HCT116 (cell line): ENCODE measurements at regions not wholly inside any gene's neighbourhood (a gene's known extent, or its start where the extent isn't known, plus 50 kb on each side); places are given as distances from the start of the nearest gene placed in this dataset.

Experiments
- ATAC-seq: fragments of 200-7000 bp; cut with Tn5 transposase; 2 replicates; pipeline ENCODE4 v1.9.1; 2020; ENCODE audit warnings: mild to moderate bottlenecking, moderate library complexity
- BruUV-seq: library from RNA; stranded (reverse); fragments of 400-500 nt; replicated peaks from 2 replicates; lab custom pipeline; 2021; lab: Mats Ljungman, UMichigan
- CTCF ChIA-PET: fragments of 300-600 bp; sonication (Branson Sonifier 250); formaldehyde crosslinking; loops from one replicate; lab custom pipeline; 2021; ENCODE audit warnings: antibody characterized with exemption; lab: Charles Lee
- POLR2A ChIA-PET: fragments of 300-600, 350-600 bp; sonication (Branson Sonifier 250); formaldehyde crosslinking; loops from one replicate; lab custom pipeline; 2021; ENCODE audit warnings: antibody characterized with exemption; lab: Charles Lee
- RAD21 ChIA-PET, 2 experiments: fragments of 300-600 bp; sonication (Branson Sonifier 250); formaldehyde crosslinking; loops; one replicate each; lab custom pipeline; 2023; ENCODE audit warnings: low total read pairs in 2 of 2; ENCODE audit not compliant: uncharacterized antibody in 2 of 2, unreplicated experiment in 2 of 2, low non-redundant PET in 1 of 2; lab: Charles Lee
- DNase-seq: peaks from one replicate; pipeline ENCODE4 v3.0.0-alpha.2; 2010; ENCODE audit warnings: low read depth, low spot score
- H2AFZ ChIP-seq: fragments of 200-600 bp; shearing (Covaris generic), sonication (generic); 2 replicates; pipeline ENCODE4 v1.6.1; 2017; ENCODE audit warnings: low read depth, mixed run types, mixed read lengths, antibody characterized with exemption, low read length; ENCODE audit not compliant: poor library complexity, severe bottlenecking
- H3K27ac ChIP-seq: 2 replicates; pipeline ENCODE4 v1.5.1; 2012; ENCODE audit warnings: low read depth, low read length
- H3K27me3 ChIP-seq: fragments of 200-600 bp; sonication (generic); 2 replicates; pipeline ENCODE4 v1.6.1; 2016; ENCODE audit warnings: mixed run types, low read length, mixed read lengths; ENCODE audit not compliant: insufficient read depth
- H3K36me3 ChIP-seq, 2 experiments: fragments of 200-500 bp in 1 of 2; fragments of 200-600 bp in 1 of 2; sonication (Bioruptor generic) in 1 of 2; sonication (generic) in 1 of 2; 2 replicates each; pipeline versions ENCODE4 v1.5.1 to v1.6.1; 2014 to 2016; ENCODE audit warnings: low read length in 2 of 2, inconsistent platforms in 1 of 2, mixed read lengths in 1 of 2, mixed run types in 1 of 2; ENCODE audit not compliant: insufficient read depth in 2 of 2, control insufficient read depth in 1 of 2
- H3K4me1 ChIP-seq, 2 experiments: fragments of 200-600 bp in 1 of 2; sonication (generic) in 1 of 2; 2 replicates each; pipeline versions ENCODE4 v1.5.1 to v1.6.1; 2012 to 2017; ENCODE audit warnings: low read length in 2 of 2, inconsistent platforms in 1 of 2, mild to moderate bottlenecking in 1 of 2, mixed read lengths in 1 of 2, mixed run types in 1 of 2, moderate library complexity in 1 of 2; ENCODE audit not compliant: insufficient read depth in 2 of 2, control insufficient read depth in 1 of 2
- H3K4me2 ChIP-seq: fragments of 200-600 bp; sonication (generic); 2 replicates; pipeline ENCODE4 v1.6.1; 2017; ENCODE audit warnings: mixed run types, low read length, mixed read lengths
- H3K4me3 ChIP-seq, 2 experiments: fragments of 200-600 bp in 1 of 2; sonication (generic) in 1 of 2; replicated peaks in 1 of 2; 2 replicates each; pipeline ENCODE4 v1.5.1; 2011 to 2016; ENCODE audit warnings: low read length in 2 of 2, control low read depth in 1 of 2, low read depth in 1 of 2, mild to moderate bottlenecking in 1 of 2, mixed read lengths in 1 of 2, mixed run types in 1 of 2
- H3K79me2 ChIP-seq: fragments of 200-600 bp; sonication (generic); 2 replicates; pipeline ENCODE4 v1.6.1; 2017; ENCODE audit warnings: mild to moderate bottlenecking, mixed run types, low read length, moderate library complexity, mixed read lengths; ENCODE audit not compliant: insufficient read depth
- H3K9ac ChIP-seq: fragments of 200-600 bp; sonication (generic); 2 replicates; pipeline ENCODE4 v1.6.1; 2016; ENCODE audit warnings: low read length, mixed read lengths
- H3K9me2 ChIP-seq: fragments of 200-600 bp; sonication (generic), shearing (Covaris generic); 2 replicates; pipeline ENCODE4 v1.6.1; 2017; ENCODE audit warnings: mixed run types, mild to moderate bottlenecking, moderate library complexity; ENCODE audit not compliant: insufficient read depth
- H3K9me3 ChIP-seq, 2 experiments: fragments of 200-500 bp in 1 of 2; fragments of 200-600 bp in 1 of 2; sonication (Bioruptor generic) in 1 of 2; sonication (generic) in 1 of 2; 2 replicates each; pipeline ENCODE4 v1.6.1; 2014 to 2017; ENCODE audit warnings: low read length in 2 of 2, mixed read lengths in 2 of 2, inconsistent platforms in 1 of 2, low read depth in 1 of 2, mild to moderate bottlenecking in 1 of 2, mixed run types in 1 of 2, moderate library complexity in 1 of 2; ENCODE audit not compliant: control insufficient read depth in 1 of 2, insufficient read depth in 1 of 2
- H4K20me1 ChIP-seq: fragments of 200-600 bp; sonication (generic), shearing (Covaris generic); 2 replicates; pipeline ENCODE4 v1.6.1; 2017; ENCODE audit warnings: mixed run types, mild to moderate bottlenecking, moderate library complexity; ENCODE audit not compliant: insufficient read depth
- CBX3 ChIP-seq: IDR thresholded peaks from 2 replicates; pipeline ENCODE4 v1.6.1; 2012; ENCODE audit warnings: low read depth
- EZH2 ChIP-seq: fragments of 200-600 bp; sonication (generic); IDR thresholded peaks from 2 replicates; pipeline ENCODE4 v1.6.1; 2017; ENCODE audit warnings: antibody characterized with exemption, mixed run types
- FOSL1 ChIP-seq: IDR thresholded peaks from 2 replicates; pipeline ENCODE4 v1.6.1; 2012; ENCODE audit warnings: low read depth
- POLR2A ChIP-seq: IDR thresholded peaks from 2 replicates; pipeline ENCODE4 v1.7.0; 2011; ENCODE audit warnings: borderline replicate concordance; ENCODE audit not compliant: insufficient read depth, insufficient read length; ENCODE audit errors: extremely low read depth
- RAD21 ChIP-seq: IDR thresholded peaks from 2 replicates; pipeline ENCODE4 v1.6.1; 2012; ENCODE audit warnings: low read depth, mild to moderate bottlenecking
- SIN3A ChIP-seq: IDR thresholded peaks from 2 replicates; pipeline ENCODE4 v1.6.1; 2012; ENCODE audit warnings: low read depth
- SP1 ChIP-seq: IDR thresholded peaks from 2 replicates; pipeline ENCODE4 v1.6.1; 2012; ENCODE audit warnings: low read depth
- SRF ChIP-seq: IDR thresholded peaks from 2 replicates; pipeline ENCODE4 v1.6.1; 2012; ENCODE audit warnings: low read depth
- TCF7L2 ChIP-seq: IDR thresholded peaks from 2 replicates; pipeline ENCODE4 v1.7.0; 2011; ENCODE audit warnings: borderline replicate concordance, inconsistent platforms; ENCODE audit not compliant: insufficient read depth, insufficient read length; ENCODE audit errors: extremely low read depth
- YY1 ChIP-seq: IDR thresholded peaks from 2 replicates; pipeline ENCODE4 v1.6.1; 2011; ENCODE audit warnings: low read length, low read depth, moderate library complexity, mild to moderate bottlenecking; ENCODE audit not compliant: insufficient replicate concordance; ENCODE audit errors: extremely low read depth
- ZBTB33 ChIP-seq: IDR thresholded peaks from 2 replicates; pipeline ENCODE4 v1.6.1; 2011; ENCODE audit warnings: mild to moderate bottlenecking, low read length, moderate library complexity; ENCODE audit not compliant: insufficient replicate concordance; ENCODE audit errors: extremely low read depth
- intact Hi-C: fragments of 100-400 bp; cut with micrococcal nuclease; formaldehyde crosslinking; loops from 2 replicates; pipeline ENCODE4 v1.10.0; 2022
- TF ChIP-seq, protein P1 (sequence below): IDR thresholded peaks from 2 replicates; pipeline ENCODE4 v1.6.1; 2012
- TF ChIP-seq, protein P2 (sequence below): IDR thresholded peaks from 2 replicates; pipeline ENCODE4 v1.6.1; 2012; ENCODE audit warnings: low read depth

DNA sequence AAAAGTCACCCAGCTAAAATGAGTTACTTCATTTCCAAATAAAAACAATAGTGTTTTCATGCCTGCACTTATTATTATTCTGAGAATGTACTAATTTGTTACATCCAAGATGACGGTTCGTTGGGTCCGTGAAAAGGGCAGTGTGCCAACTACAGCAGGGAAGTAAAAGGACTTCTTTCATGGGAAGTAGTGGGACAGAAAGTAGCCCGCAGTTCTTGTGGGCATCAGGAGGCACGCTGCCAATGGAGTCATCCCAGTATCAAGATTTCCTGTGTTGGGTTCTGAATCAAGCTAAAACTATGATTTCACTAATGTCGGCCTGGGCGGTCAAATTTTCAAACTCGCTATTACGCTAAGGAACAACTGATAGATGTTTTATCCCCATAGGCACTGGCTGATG lies 254.5 kb upstream of the SOX2 start:
- Histone ChIP-seq H4K20me1 (no peaks in the 10 kb centered on the region; the same call in 1 of the 2 replicates), H3K27ac (no peak overlapping the region), H3K9me2 (no peaks in the 10 kb centered on the region), H3K4me3 (no peak overlapping the region), H3K4me1 (no peaks in the 10 kb centered on the region), H3K9ac (no peak overlapping the region), H3K4me2 (no peak overlapping the region), H3K9me3 (no peaks in the 10 kb centered on the region), H3K79me2 (no peaks in the 10 kb centered on the region), H2AFZ (no peak overlapping the region), H3K36me3 (no peaks in the 10 kb centered on the region), H3K27me3 (peaks cover 40% of the 10 kb centered on the region)
- no peak for DNase-seq
- no TSS peak for BruUV-seq
- ChIA-PET POLR2A (no interaction called here), CTCF (no interaction called here), RAD21 (no interaction called here)
- no peak for TF ChIP-seq SP1
- TF ChIP-seq FOSL1: no peak
- TF ChIP-seq ZBTB33: no peak
- TF ChIP-seq, protein P1, sequence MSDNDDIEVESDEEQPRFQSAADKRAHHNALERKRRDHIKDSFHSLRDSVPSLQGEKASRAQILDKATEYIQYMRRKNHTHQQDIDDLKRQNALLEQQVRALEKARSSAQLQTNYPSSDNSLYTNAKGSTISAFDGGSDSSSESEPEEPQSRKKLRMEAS: no peak
- TF ChIP-seq RAD21: no peak
- no peak for TF ChIP-seq SRF
- TF ChIP-seq TCF7L2: no peak
- no peak for TF ChIP-seq SIN3A
- no peak for TF ChIP-seq POLR2A
- no peak for TF ChIP-seq YY1
- no peak for TF ChIP-seq EZH2
- TF ChIP-seq CBX3: no peak
- TF ChIP-seq, protein P2, sequence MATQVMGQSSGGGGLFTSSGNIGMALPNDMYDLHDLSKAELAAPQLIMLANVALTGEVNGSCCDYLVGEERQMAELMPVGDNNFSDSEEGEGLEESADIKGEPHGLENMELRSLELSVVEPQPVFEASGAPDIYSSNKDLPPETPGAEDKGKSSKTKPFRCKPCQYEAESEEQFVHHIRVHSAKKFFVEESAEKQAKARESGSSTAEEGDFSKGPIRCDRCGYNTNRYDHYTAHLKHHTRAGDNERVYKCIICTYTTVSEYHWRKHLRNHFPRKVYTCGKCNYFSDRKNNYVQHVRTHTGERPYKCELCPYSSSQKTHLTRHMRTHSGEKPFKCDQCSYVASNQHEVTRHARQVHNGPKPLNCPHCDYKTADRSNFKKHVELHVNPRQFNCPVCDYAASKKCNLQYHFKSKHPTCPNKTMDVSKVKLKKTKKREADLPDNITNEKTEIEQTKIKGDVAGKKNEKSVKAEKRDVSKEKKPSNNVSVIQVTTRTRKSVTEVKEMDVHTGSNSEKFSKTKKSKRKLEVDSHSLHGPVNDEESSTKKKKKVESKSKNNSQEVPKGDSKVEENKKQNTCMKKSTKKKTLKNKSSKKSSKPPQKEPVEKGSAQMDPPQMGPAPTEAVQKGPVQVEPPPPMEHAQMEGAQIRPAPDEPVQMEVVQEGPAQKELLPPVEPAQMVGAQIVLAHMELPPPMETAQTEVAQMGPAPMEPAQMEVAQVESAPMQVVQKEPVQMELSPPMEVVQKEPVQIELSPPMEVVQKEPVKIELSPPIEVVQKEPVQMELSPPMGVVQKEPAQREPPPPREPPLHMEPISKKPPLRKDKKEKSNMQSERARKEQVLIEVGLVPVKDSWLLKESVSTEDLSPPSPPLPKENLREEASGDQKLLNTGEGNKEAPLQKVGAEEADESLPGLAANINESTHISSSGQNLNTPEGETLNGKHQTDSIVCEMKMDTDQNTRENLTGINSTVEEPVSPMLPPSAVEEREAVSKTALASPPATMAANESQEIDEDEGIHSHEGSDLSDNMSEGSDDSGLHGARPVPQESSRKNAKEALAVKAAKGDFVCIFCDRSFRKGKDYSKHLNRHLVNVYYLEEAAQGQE: no peak
- intact Hi-C loops: no loop called here
- no peak for ATAC-seq
